Astrocyte (in vitro differentiated cells and primary cell): ENCODE measurements at regions not wholly inside any gene's neighbourhood (a gene's known extent, or its start where the extent isn't known, plus 50 kb on each side); places are given as distances from the start of the nearest gene placed in this dataset.

ENCODE experiments used
- EZH2 ChIP-seq: IDR thresholded peaks from 2 replicates; pipeline ENCODE4 v1.6.1; 2012; ENCODE audit warnings: mild to moderate bottlenecking, low read length, inconsistent platforms; ENCODE audit not compliant: insufficient read depth
- TF ChIP-seq, protein P1 (sequence below): IDR thresholded peaks from 2 replicates; pipeline ENCODE4 v1.5.1; 2011; ENCODE audit warnings: low read depth, mild to moderate bottlenecking, inconsistent platforms, low read length, moderate library complexity; ENCODE audit not compliant: insufficient read depth

GRCh38 chr2:16509042-16509441 is 156.6 kb downstream of the CYRIA start:
- TF ChIP-seq, protein P1, sequence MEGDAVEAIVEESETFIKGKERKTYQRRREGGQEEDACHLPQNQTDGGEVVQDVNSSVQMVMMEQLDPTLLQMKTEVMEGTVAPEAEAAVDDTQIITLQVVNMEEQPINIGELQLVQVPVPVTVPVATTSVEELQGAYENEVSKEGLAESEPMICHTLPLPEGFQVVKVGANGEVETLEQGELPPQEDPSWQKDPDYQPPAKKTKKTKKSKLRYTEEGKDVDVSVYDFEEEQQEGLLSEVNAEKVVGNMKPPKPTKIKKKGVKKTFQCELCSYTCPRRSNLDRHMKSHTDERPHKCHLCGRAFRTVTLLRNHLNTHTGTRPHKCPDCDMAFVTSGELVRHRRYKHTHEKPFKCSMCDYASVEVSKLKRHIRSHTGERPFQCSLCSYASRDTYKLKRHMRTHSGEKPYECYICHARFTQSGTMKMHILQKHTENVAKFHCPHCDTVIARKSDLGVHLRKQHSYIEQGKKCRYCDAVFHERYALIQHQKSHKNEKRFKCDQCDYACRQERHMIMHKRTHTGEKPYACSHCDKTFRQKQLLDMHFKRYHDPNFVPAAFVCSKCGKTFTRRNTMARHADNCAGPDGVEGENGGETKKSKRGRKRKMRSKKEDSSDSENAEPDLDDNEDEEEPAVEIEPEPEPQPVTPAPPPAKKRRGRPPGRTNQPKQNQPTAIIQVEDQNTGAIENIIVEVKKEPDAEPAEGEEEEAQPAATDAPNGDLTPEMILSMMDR = no peak
- TF ChIP-seq EZH2 = no peak
